Erythroblast (primary cell): ENCODE measurements at regions not wholly inside any gene's neighbourhood (a gene's known extent, or its start where the extent isn't known, plus 50 kb on each side); places are given as distances from the start of the nearest gene placed in this dataset.

Experiments
- DNase-seq, 2 experiments: peaks; one replicate each; lab custom pipeline; 2025; lab: John Stamatoyannopoulos, UW
- GATA1 ChIP-seq: IDR thresholded peaks from 2 replicates; pipeline ENCODE4 v1.6.1; 2011; ENCODE audit warnings: low read depth, mild to moderate bottlenecking, control low read depth, low read length, moderate library complexity
- POLR2A ChIP-seq: IDR thresholded peaks from 2 replicates; pipeline ENCODE4 v1.6.1; 2011; ENCODE audit warnings: mild to moderate bottlenecking, low read length

- TF ChIP-seq POLR2A (no peak), GATA1 (no peak)
- DNase-seq = peak in 1 of 2 experiments; percentile 8
These were observed 163.5 kb upstream of the LYZL2 start for GRCh38 chr10:30793093-30793492.

GRCh38 chr10:30792025-30792424 is 162.5 kb upstream of the LYZL2 start:
- no peak for DNase-seq
- TF ChIP-seq POLR2A = no peak
- TF ChIP-seq GATA1 = no peak

- DNase-seq = no peak
- TF ChIP-seq GATA1 (no peak), POLR2A (no peak)
These were observed 161.7 kb upstream of the LYZL2 start for GRCh38 chr10:30791197-30791611.

- DNase-seq = no peak
- no peak for TF ChIP-seq POLR2A
- TF ChIP-seq GATA1 = no peak
These were observed 160.3 kb upstream of the LYZL2 start for GRCh38 chr10:30789806-30790205.

- TF ChIP-seq GATA1 = no peak
- TF ChIP-seq POLR2A = no peak
- DNase-seq = no peak
These were observed 158.8 kb upstream of the LYZL2 start for GRCh38 chr10:30788307-30788706.

- TF ChIP-seq POLR2A = no peak
- TF ChIP-seq GATA1 = no peak
- no peak for DNase-seq
These were observed 157.4 kb upstream of the LYZL2 start for GRCh38 chr10:30786906-30787305.

GRCh38 chr10:30786131-30786530 is 156.6 kb upstream of the LYZL2 start:
- no peak for DNase-seq
- TF ChIP-seq POLR2A = no peak
- TF ChIP-seq GATA1 = no peak

- TF ChIP-seq GATA1 (no peak), POLR2A (no peak)
- peak; percentile 7 to 16 for DNase-seq
These were observed 155.5 kb upstream of the LYZL2 start for GRCh38 chr10:30784897-30785605.

GRCh38 chr10:30784524-30784896 is 155.0 kb upstream of the LYZL2 start:
- no peak for DNase-seq
- TF ChIP-seq POLR2A (no peak), GATA1 (no peak)

GRCh38 chr10:30783939-30784501 is 154.5 kb upstream of the LYZL2 start:
- DNase-seq = peak; percentile 52 to 71
- no peak for TF ChIP-seq POLR2A
- TF ChIP-seq GATA1 = no peak

GRCh38 chr10:30782537-30783461 is 153.2 kb upstream of the LYZL2 start:
- no peak for TF ChIP-seq POLR2A
- no peak for TF ChIP-seq GATA1
- no peak for DNase-seq

GRCh38 chr10:30782157-30782536 is 152.6 kb upstream of the LYZL2 start:
- TF ChIP-seq POLR2A = no peak
- TF ChIP-seq GATA1 = no peak

GRCh38 chr10:30781670-30782121 is 152.1 kb upstream of the LYZL2 start:
- DNase-seq = no peak
- TF ChIP-seq GATA1 = no peak
- TF ChIP-seq POLR2A = no peak

More at GRCh38 chr10:30782157-30782536, 152.6 kb upstream of the LYZL2 start:
- DNase-seq = no peak

- no peak for TF ChIP-seq GATA1
- no peak for TF ChIP-seq POLR2A
- DNase-seq = no peak
These were observed 149.2 kb upstream of the LYZL2 start for GRCh38 chr10:30778769-30779168.
